H9 (cell line): ENCODE measurements at regions not wholly inside any gene's neighbourhood (a gene's known extent, or its start where the extent isn't known, plus 50 kb on each side); places are given as distances from the start of the nearest gene placed in this dataset.

Experiments
- DNase-seq: peaks from one replicate; pipeline ENCODE4 v3.0.0-alpha.2; 2017
- H2AFZ ChIP-seq: one replicate; pipeline ENCODE4 v1.6.1; 2013; ENCODE audit warnings: mild to moderate bottlenecking, low read length, control low read depth, moderate library complexity
- H2AK5ac ChIP-seq: 2 replicates; pipeline ENCODE4 v1.6.1; 2013; ENCODE audit warnings: low read length, control low read depth, mixed read lengths; ENCODE audit not compliant: insufficient read length
- H2BK120ac ChIP-seq: one replicate; pipeline ENCODE4 v1.6.1; 2013; ENCODE audit warnings: low read depth, mild to moderate bottlenecking, low read length, control low read depth, inconsistent platforms; ENCODE audit not compliant: poor library complexity, severe bottlenecking
- H2BK12ac ChIP-seq: 2 replicates; pipeline ENCODE4 v1.6.1; 2013; ENCODE audit warnings: low read length, control low read depth, mixed read lengths, low read depth; ENCODE audit not compliant: insufficient read length
- H2BK15ac ChIP-seq: 2 replicates; pipeline ENCODE4 v1.6.1; 2013; ENCODE audit warnings: low read depth, low read length, control low read depth
- H2BK20ac ChIP-seq: one replicate; pipeline ENCODE4 v1.6.1; 2013; ENCODE audit warnings: low read depth, mild to moderate bottlenecking, low read length, control low read depth, inconsistent platforms; ENCODE audit not compliant: poor library complexity, severe bottlenecking
- H2BK5ac ChIP-seq: 2 replicates; pipeline ENCODE4 v1.6.1; 2013; ENCODE audit warnings: low read length, control low read depth, mixed read lengths; ENCODE audit not compliant: insufficient read length
- H3K14ac ChIP-seq: 2 replicates; pipeline ENCODE4 v1.6.1; 2013; ENCODE audit warnings: low read length, control low read depth; ENCODE audit not compliant: insufficient read depth
- H3K18ac ChIP-seq: 2 replicates; pipeline ENCODE4 v1.6.1; 2013; ENCODE audit warnings: low read depth, mild to moderate bottlenecking, mixed read lengths, low read length, control low read depth; ENCODE audit not compliant: insufficient read length
- H3K23ac ChIP-seq: 2 replicates; pipeline ENCODE4 v1.6.1; 2013; ENCODE audit warnings: low read length, control low read depth, mixed read lengths, low read depth; ENCODE audit not compliant: insufficient read length
- H3K23me2 ChIP-seq: 2 replicates; pipeline ENCODE4 v1.6.1; 2013; ENCODE audit warnings: low read depth, mild to moderate bottlenecking, mixed read lengths, low read length, control low read depth; ENCODE audit not compliant: insufficient read length, poor library complexity, severe bottlenecking
- H3K27ac ChIP-seq: 2 replicates; pipeline ENCODE4 v1.5.1; 2013; ENCODE audit warnings: low read length, control low read depth, mixed read lengths, low read depth; ENCODE audit not compliant: insufficient read length
- H3K27me3 ChIP-seq: 2 replicates; pipeline ENCODE4 v1.6.1; 2013; ENCODE audit warnings: low read length, control low read depth, inconsistent platforms; ENCODE audit not compliant: insufficient read depth
- H3K4ac ChIP-seq: 2 replicates; pipeline ENCODE4 v1.6.1; 2013; ENCODE audit warnings: low read depth, mild to moderate bottlenecking, control low read depth, inconsistent platforms, low read length, moderate library complexity
- H3K4me1 ChIP-seq: 2 replicates; pipeline ENCODE4 v1.6.1; 2013; ENCODE audit warnings: low read length, control low read depth, inconsistent platforms; ENCODE audit not compliant: insufficient read depth
- H3K4me2 ChIP-seq: 2 replicates; pipeline ENCODE4 v1.6.1; 2013; ENCODE audit warnings: low read length, control low read depth, mixed read lengths; ENCODE audit not compliant: insufficient read length, insufficient read depth
- H3K56ac ChIP-seq: 2 replicates; pipeline ENCODE4 v1.6.1; 2013; ENCODE audit warnings: low read depth, mild to moderate bottlenecking, mixed read lengths, low read length, control low read depth; ENCODE audit not compliant: insufficient read length
- H3K79me1 ChIP-seq: 2 replicates; pipeline ENCODE4 v1.6.1; 2013; ENCODE audit warnings: low read depth, mild to moderate bottlenecking, moderate library complexity, low read length, control low read depth, inconsistent platforms; ENCODE audit not compliant: insufficient read depth, poor library complexity, severe bottlenecking
- H3K79me2 ChIP-seq: 2 replicates; pipeline ENCODE4 v1.6.1; 2013; ENCODE audit warnings: low read length, control low read depth, inconsistent platforms; ENCODE audit not compliant: insufficient read depth
- H3K9ac ChIP-seq: 2 replicates; pipeline ENCODE4 v1.6.1; 2013; ENCODE audit warnings: low read length, control low read depth, mixed read lengths; ENCODE audit not compliant: insufficient read length; ENCODE audit errors: extremely low read depth
- H3K9me3 ChIP-seq: one replicate; pipeline ENCODE4 v1.6.1; 2013; ENCODE audit warnings: low read depth, low read length, inconsistent platforms; ENCODE audit not compliant: control insufficient read depth
- H3T11ph ChIP-seq: one replicate; pipeline ENCODE4 v1.6.1; 2013; ENCODE audit warnings: mild to moderate bottlenecking, low read length, control low read depth, inconsistent platforms
- H4K20me1 ChIP-seq: one replicate; pipeline ENCODE4 v1.6.1; 2013; ENCODE audit not compliant: control insufficient read depth, insufficient read length, insufficient read depth
- H4K5ac ChIP-seq: 2 replicates; pipeline ENCODE4 v1.6.1; 2013; ENCODE audit warnings: low read depth, mild to moderate bottlenecking, mixed read lengths, low read length, control low read depth; ENCODE audit not compliant: insufficient read length
- H4K8ac ChIP-seq: replicated peaks from 2 replicates; pipeline ENCODE4 v1.6.1; 2013; ENCODE audit warnings: low read length, control low read depth, mixed read lengths, low read depth; ENCODE audit not compliant: insufficient read length
- H4K91ac ChIP-seq: 2 replicates; pipeline ENCODE4 v1.6.1; 2013; ENCODE audit warnings: low read depth, mild to moderate bottlenecking, moderate library complexity, mixed read lengths, low read length, control low read depth; ENCODE audit not compliant: insufficient read length
- H3K27ac Mint-ChIP-seq, 3 experiments: 2 replicates in 2 of 3; 3 replicates in 1 of 3; pipeline ENCODE4 v1.8.0; 2020 to 2021; ENCODE audit warnings: mixed read lengths in 3 of 3, mild to moderate bottlenecking in 1 of 3, moderate library complexity in 1 of 3
- H3K27me3 Mint-ChIP-seq: 2 replicates; pipeline ENCODE4 v1.8.0; 2021; ENCODE audit warnings: low read depth, mild to moderate bottlenecking, moderate library complexity, mixed read lengths
- H3K36me3 Mint-ChIP-seq, 3 experiments: 2 replicates in 2 of 3; 3 replicates in 1 of 3; pipeline ENCODE4 v1.8.0; 2020 to 2021; ENCODE audit warnings: low read depth in 3 of 3, mixed read lengths in 3 of 3; ENCODE audit not compliant: insufficient read depth in 1 of 3
- H3K4me1 Mint-ChIP-seq, 2 experiments: 2 replicates each; pipeline ENCODE4 v1.8.0; 2020; ENCODE audit warnings: mixed read lengths in 2 of 2
- H3K4me3 Mint-ChIP-seq, 2 experiments: 2 replicates in 1 of 2; 3 replicates in 1 of 2; pipeline ENCODE4 v1.8.0; 2020 to 2021; ENCODE audit warnings: mild to moderate bottlenecking in 2 of 2, mixed read lengths in 2 of 2, moderate library complexity in 1 of 2
- H3K9me3 Mint-ChIP-seq, 2 experiments: 2 replicates in 1 of 2; 3 replicates in 1 of 2; pipeline ENCODE4 v1.8.0; 2020; ENCODE audit warnings: mild to moderate bottlenecking in 2 of 2, mixed read lengths in 2 of 2, moderate library complexity in 1 of 2
- CTCF ChIP-seq: fragments of 200-600 bp; sonication (generic); conservative IDR thresholded peaks from 3 replicates; pipeline ENCODE4 v1.8.0; 2021; ENCODE audit warnings: antibody characterized with exemption, mild to moderate bottlenecking
- WGBS: extraction: QIAGEN DNeasy Blood & Tissue Kit; methylation state at CpG from one replicate; pipeline ENCODE4 v1.1.7; 2013; ENCODE audit warnings: missing lambda C conversion rate, low lambda C conversion rate, mixed read lengths; ENCODE audit not compliant: insufficient read length; ENCODE audit errors: extremely low coverage; 5-methylcytosine and 5-hydroxymethylcytosine counted together

- Histone ChIP-seq H4K5ac (no peak overlapping the region), H2AFZ (no peak overlapping the region), H3K56ac (no peak overlapping the region), H4K8ac (no peak overlapping the region), H3T11ph (no peak overlapping the region), H2BK5ac (no peak overlapping the region), H4K91ac (no peak overlapping the region), H2BK15ac (no peak overlapping the region), H3K9ac (no peak overlapping the region), H2AK5ac (no peak overlapping the region), H3K4me2 (no peak overlapping the region), H3K79me1 (no peaks in the 10 kb centered on the region), H3K4me1 (no peaks in the 10 kb centered on the region), H4K20me1 (no peaks in the 10 kb centered on the region), H3K4ac (no peak overlapping the region), H3K14ac (peak overlapping the region; percentile 25; the same call in 1 of the 2 replicates), H3K27me3 (no peaks in the 10 kb centered on the region), H3K18ac (no peak overlapping the region), H3K79me2 (no peaks in the 10 kb centered on the region), H2BK12ac (no peak overlapping the region), H3K27ac (no peak overlapping the region), H2BK20ac (no peak overlapping the region), H2BK120ac (no peak overlapping the region), H3K9me3 (no peaks in the 10 kb centered on the region), H3K23me2 (no peaks in the 10 kb centered on the region), H3K23ac (no peak overlapping the region)
- no peaks in the 10 kb centered on the region; the same call in 1 of the 2 replicates for H3K27me3 Mint-ChIP-seq
- peak; percentile 48 for DNase-seq
- no peak overlapping the region for H3K4me3 Mint-ChIP-seq
- no CpG with 5 or more reads among the region's 39 CpGs for WGBS
- peaks cover 2 to 6% of the 10 kb centered on the region in 2 experiments; a peak in 1 of 4 replicates for H3K4me1 Mint-ChIP-seq
- TF ChIP-seq CTCF = no peak
- no peaks in the 10 kb centered on the region for H3K9me3 Mint-ChIP-seq
- H3K36me3 Mint-ChIP-seq = no peaks in the 10 kb centered on the region; a peak in 1 of 7 replicates
- peak overlapping the region in 1 of 3 experiments; percentile 89; a peak in 1 of 7 replicates for H3K27ac Mint-ChIP-seq
Measured at GRCh38 chr10:132135053-132135872, 51.5 kb upstream of the DPYSL4 start.
